AG09319 (cell line): ENCODE measurements at regions not wholly inside any gene's neighbourhood (a gene's known extent, or its start where the extent isn't known, plus 50 kb on each side); places are given as distances from the start of the nearest gene placed in this dataset.
"Not testable (repeated sequence)": the region's sequence is repeated elsewhere in the genome, so short reads cannot be mapped to it uniquely, and the experiment has no call there.

ENCODE experiments used
- DNase-seq: peaks from one replicate; pipeline ENCODE4 v3.0.0-alpha.2; 2010; ENCODE audit warnings: low read depth; ENCODE audit errors: extremely low read depth
- TF ChIP-seq, protein P1 (sequence below): IDR thresholded peaks from 2 replicates; pipeline ENCODE4 v1.5.1; 2011; ENCODE audit warnings: low read depth, mild to moderate bottlenecking, inconsistent platforms, low read length, moderate library complexity

DNA sequence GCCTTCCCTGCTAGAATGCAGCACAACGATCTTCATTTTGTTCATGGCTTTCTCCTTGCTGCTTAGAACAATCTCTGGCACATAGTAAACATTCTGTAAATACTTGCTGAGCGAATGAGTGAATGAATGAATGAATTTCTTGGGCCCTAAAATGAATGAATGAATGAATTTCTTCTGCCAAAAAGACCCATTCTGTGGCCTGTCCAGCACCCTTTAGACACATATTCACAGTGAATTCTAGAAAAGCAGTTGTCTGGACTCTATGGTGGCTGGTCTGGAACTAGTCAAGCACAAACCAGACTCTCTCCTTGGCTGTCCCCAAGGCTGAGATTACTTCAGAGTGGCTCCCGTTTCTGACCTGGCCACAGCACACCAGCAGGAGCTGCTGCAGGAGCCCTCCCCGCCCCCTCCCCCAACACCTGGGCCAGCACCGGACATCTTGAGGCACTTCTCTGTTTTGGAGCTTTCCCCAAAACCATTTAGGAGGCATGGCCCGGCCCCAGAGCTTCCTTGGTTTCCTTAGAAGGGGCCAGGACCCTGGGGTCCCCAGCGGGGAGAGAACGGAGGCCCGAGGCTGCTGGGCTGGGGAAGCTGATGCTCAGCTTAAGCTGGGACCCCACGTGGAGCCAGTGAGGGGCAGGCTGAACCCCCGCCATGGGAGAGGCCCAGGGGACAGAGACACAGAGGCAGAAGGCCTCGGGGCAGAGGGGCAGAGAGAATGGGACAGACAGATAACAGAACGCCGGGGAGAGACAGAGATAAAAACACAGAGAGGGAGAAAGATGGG lies 159.0 kb downstream of the ZFP36L2 start:
- no peak for DNase-seq
- TF ChIP-seq, protein P1, sequence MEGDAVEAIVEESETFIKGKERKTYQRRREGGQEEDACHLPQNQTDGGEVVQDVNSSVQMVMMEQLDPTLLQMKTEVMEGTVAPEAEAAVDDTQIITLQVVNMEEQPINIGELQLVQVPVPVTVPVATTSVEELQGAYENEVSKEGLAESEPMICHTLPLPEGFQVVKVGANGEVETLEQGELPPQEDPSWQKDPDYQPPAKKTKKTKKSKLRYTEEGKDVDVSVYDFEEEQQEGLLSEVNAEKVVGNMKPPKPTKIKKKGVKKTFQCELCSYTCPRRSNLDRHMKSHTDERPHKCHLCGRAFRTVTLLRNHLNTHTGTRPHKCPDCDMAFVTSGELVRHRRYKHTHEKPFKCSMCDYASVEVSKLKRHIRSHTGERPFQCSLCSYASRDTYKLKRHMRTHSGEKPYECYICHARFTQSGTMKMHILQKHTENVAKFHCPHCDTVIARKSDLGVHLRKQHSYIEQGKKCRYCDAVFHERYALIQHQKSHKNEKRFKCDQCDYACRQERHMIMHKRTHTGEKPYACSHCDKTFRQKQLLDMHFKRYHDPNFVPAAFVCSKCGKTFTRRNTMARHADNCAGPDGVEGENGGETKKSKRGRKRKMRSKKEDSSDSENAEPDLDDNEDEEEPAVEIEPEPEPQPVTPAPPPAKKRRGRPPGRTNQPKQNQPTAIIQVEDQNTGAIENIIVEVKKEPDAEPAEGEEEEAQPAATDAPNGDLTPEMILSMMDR, result no peak

DNA sequence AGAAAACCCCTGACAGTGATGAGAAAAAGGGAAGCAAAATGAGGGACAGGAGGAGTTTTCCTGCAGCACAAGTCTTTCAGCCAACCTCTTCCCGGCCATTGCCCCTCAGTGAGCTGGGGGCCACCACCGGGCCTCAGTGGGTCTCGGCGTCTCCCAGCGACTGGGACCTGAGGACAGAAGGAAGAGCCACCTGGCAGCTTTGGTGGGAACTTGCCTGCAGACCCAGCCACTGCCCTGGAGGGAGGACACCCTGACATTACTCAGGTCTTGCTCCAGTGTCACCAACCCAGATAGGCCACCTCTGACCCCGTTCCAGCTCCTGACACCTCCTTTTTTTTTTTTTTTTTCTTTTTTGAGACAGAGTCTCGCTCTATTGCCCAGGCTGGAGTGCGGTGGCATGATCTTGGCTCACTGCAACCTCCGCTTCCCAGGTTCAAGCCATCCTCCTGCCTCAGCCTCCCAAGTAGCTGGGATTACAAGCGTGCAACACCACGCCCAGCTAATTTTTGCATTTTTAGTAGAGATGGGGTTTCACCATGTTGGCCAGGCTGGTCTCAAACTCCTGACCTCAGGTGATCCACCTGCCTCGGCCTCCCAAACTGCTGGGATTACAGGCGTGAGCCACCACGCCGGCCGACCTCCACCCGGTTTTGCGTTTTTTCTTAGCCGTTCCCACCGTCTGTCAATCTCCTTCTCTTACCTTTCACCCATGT lies 159.7 kb downstream of the ZFP36L2 start:
- DNase-seq, result not testable (repeated sequence)

DNA sequence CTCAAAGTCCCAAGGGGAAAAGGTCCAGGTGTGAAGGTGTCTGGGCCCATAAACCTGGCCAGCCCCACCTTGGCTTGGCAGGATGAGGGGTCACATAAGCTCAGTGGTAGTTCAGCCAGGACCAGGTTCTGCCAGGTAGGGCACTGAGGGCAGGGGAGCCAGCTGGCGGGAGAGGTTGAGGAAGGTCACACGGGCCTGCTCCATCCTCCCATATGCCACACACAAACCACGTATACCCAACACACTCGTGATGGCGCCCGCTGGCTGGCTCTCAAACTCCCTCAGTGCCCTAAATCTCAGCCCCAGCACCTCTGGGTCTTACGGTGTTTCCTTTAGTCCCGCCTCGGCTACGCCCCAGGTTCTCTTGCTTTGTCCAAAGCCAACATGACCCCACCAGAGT lies 160.5 kb downstream of the ZFP36L2 start:
- TF ChIP-seq, protein P1, result no peak
- no peak for DNase-seq

DNA sequence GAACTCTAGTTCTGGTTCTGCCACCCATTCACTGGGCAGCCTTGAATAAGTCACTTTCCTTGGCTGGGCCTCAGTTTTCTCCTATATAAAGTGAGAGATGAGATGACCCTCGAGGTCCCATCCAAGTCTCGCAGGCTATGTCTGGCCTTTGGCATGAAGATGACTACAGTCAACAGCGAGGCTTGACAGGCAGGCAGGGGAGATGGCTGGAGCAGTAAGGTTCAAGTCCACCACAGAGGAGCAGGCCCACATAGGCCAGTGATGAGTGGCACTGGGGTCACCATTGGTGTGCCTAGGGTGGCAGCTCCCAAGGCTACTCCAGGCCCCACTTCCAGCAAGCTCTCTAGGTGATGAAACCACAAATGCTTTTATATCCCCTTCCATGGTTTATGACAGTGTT lies 161.4 kb downstream of the ZFP36L2 start:
- TF ChIP-seq, protein P1, result no peak
- no peak for DNase-seq

DNA sequence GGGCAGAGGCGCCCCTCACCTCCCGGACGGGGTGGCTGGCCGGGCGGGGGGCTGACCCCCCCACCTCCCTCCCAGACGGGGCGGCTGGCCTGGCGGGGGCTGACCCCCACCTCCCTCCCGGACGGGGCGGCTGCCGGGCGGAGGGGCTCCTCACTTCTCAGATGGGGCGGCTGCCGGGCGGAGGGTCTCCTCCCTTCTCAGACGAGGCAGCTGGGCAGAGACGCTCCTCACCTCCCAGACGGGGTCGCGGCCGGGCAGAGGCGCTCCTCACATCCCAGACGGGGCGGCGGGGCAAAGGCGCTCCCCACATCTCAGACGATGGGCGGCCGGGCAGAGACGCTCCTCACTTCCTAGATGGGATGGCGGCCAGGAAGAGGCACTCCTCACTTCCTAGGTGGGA lies 163.3 kb downstream of the ZFP36L2 start:
- DNase-seq, result not testable (repeated sequence)

DNA sequence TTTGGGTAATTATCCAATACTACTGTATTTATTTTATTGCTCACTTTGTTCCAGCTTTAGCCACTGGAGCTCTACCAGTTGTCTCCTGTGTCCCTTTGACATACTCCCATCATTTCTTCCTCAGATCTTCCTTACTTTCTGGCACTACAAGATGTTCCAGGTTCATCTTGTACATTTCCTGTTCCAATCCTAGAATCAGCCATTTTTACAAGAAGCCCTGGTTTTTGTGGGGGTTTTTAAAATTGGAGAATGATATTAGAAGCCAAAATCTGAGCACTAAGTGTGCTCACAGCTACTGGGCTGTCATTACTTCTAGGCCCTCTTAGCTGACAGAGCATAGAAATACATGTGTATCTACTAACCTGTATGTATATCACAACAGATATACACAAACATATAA lies 164.3 kb downstream of the ZFP36L2 start:
- DNase-seq, result no peak
- TF ChIP-seq, protein P1, result no peak

DNA sequence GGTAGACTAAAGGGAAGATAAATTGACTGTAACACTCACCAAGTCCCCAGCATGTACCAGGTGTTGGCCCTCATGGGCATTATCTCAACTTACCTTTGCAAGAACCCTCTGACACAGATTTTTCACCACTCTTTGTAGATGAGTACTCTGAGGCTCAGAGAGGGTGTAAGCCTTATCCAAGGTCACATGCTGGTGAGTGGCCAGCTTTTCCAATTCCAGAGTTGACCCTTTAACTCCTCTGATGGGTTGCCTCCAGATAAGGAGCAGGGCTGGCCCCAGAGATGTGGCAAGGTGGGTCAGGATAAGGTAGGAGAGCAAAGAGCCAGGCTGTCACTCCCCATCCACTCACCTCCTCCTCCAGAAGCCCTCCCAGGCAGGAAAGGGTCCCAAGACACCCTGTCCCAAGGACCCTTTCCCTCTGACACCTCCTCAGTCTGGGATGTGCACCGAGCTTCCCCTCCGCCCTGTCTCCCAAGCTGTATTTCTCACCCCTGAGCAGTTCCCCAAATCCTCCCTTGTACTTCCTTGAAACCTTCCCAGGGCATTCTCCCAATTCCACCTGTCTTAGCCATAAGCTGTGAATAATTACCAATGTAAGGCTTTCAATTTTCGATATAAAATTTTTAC lies 165.9 kb downstream of the ZFP36L2 start:
- TF ChIP-seq, protein P1, result no peak
- no peak for DNase-seq

DNA sequence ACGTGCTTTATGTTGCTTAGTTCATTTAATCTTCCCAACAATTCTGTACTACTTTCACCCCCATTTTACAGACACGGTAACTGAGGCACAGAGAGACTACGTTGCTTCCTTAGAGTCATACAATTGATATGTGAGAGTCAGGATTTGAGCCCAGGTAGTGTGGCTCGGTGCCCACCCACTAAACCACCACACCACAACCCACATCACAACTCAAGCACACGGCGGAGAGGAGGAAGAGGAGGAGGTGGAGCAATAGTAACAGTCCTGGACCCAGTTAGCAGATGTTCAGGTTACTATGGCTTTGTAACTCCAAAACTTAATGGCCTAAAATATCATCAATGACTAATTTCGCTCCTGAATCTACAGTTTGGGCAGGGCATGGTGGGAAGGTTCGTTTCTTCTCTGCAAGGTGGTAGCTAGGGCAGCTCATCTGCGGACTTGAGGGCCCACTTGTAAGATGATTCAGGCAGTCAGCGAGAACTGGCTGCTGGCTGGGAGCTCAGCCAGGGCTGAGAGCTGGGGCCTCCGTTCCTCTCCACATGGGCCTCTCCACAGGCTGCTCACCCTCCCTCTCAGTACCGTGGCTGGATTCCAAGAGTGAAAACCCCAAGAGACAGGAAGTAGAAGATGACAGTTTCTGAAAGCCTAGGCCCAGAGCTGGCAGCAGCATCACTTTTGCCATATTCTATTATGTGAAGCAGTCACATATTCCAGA lies 167.1 kb downstream of the ZFP36L2 start:
- peak; percentile 81 for DNase-seq
- TF ChIP-seq, protein P1, result no peak
